HCT116 (cell line): ENCODE measurements at regions not wholly inside any gene's neighbourhood (a gene's known extent, or its start where the extent isn't known, plus 50 kb on each side); places are given as distances from the start of the nearest gene placed in this dataset.

ENCODE experiments used
- ATAC-seq: fragments of 200-7000 bp; cut with Tn5 transposase; 2 replicates; pipeline ENCODE4 v1.9.1; 2020; ENCODE audit warnings: mild to moderate bottlenecking, moderate library complexity
- BruUV-seq: library from RNA; stranded (reverse); fragments of 400-500 nt; replicated peaks from 2 replicates; lab custom pipeline; 2021; lab: Mats Ljungman, UMichigan
- CTCF ChIA-PET: fragments of 300-600 bp; sonication (Branson Sonifier 250); formaldehyde crosslinking; loops from one replicate; lab custom pipeline; 2021; ENCODE audit warnings: antibody characterized with exemption; lab: Charles Lee
- POLR2A ChIA-PET: fragments of 300-600, 350-600 bp; sonication (Branson Sonifier 250); formaldehyde crosslinking; loops from one replicate; lab custom pipeline; 2021; ENCODE audit warnings: antibody characterized with exemption; lab: Charles Lee
- RAD21 ChIA-PET, 2 experiments: fragments of 300-600 bp; sonication (Branson Sonifier 250); formaldehyde crosslinking; loops; one replicate each; lab custom pipeline; 2023; ENCODE audit warnings: low total read pairs in 2 of 2; ENCODE audit not compliant: uncharacterized antibody in 2 of 2, unreplicated experiment in 2 of 2, low non-redundant PET in 1 of 2; lab: Charles Lee
- DNase-seq: peaks from one replicate; pipeline ENCODE4 v3.0.0-alpha.2; 2010; ENCODE audit warnings: low read depth, low spot score
- H2AFZ ChIP-seq: fragments of 200-600 bp; shearing (Covaris generic), sonication (generic); 2 replicates; pipeline ENCODE4 v1.6.1; 2017; ENCODE audit warnings: low read depth, mixed run types, mixed read lengths, antibody characterized with exemption, low read length; ENCODE audit not compliant: poor library complexity, severe bottlenecking
- H3K27ac ChIP-seq: 2 replicates; pipeline ENCODE4 v1.5.1; 2012; ENCODE audit warnings: low read depth, low read length
- H3K27me3 ChIP-seq: fragments of 200-600 bp; sonication (generic); 2 replicates; pipeline ENCODE4 v1.6.1; 2016; ENCODE audit warnings: mixed run types, low read length, mixed read lengths; ENCODE audit not compliant: insufficient read depth
- H3K36me3 ChIP-seq, 2 experiments: fragments of 200-500 bp in 1 of 2; fragments of 200-600 bp in 1 of 2; sonication (Bioruptor generic) in 1 of 2; sonication (generic) in 1 of 2; 2 replicates each; pipeline versions ENCODE4 v1.5.1 to v1.6.1; 2014 to 2016; ENCODE audit warnings: low read length in 2 of 2, inconsistent platforms in 1 of 2, mixed read lengths in 1 of 2, mixed run types in 1 of 2; ENCODE audit not compliant: insufficient read depth in 2 of 2, control insufficient read depth in 1 of 2
- H3K4me1 ChIP-seq, 2 experiments: fragments of 200-600 bp in 1 of 2; sonication (generic) in 1 of 2; 2 replicates each; pipeline versions ENCODE4 v1.5.1 to v1.6.1; 2012 to 2017; ENCODE audit warnings: low read length in 2 of 2, inconsistent platforms in 1 of 2, mild to moderate bottlenecking in 1 of 2, mixed read lengths in 1 of 2, mixed run types in 1 of 2, moderate library complexity in 1 of 2; ENCODE audit not compliant: insufficient read depth in 2 of 2, control insufficient read depth in 1 of 2
- H3K4me2 ChIP-seq: fragments of 200-600 bp; sonication (generic); 2 replicates; pipeline ENCODE4 v1.6.1; 2017; ENCODE audit warnings: mixed run types, low read length, mixed read lengths
- H3K4me3 ChIP-seq, 2 experiments: fragments of 200-600 bp in 1 of 2; sonication (generic) in 1 of 2; replicated peaks in 1 of 2; 2 replicates each; pipeline ENCODE4 v1.5.1; 2011 to 2016; ENCODE audit warnings: low read length in 2 of 2, control low read depth in 1 of 2, low read depth in 1 of 2, mild to moderate bottlenecking in 1 of 2, mixed read lengths in 1 of 2, mixed run types in 1 of 2
- H3K79me2 ChIP-seq: fragments of 200-600 bp; sonication (generic); 2 replicates; pipeline ENCODE4 v1.6.1; 2017; ENCODE audit warnings: mild to moderate bottlenecking, mixed run types, low read length, moderate library complexity, mixed read lengths; ENCODE audit not compliant: insufficient read depth
- H3K9ac ChIP-seq: fragments of 200-600 bp; sonication (generic); 2 replicates; pipeline ENCODE4 v1.6.1; 2016; ENCODE audit warnings: low read length, mixed read lengths
- H3K9me2 ChIP-seq: fragments of 200-600 bp; sonication (generic), shearing (Covaris generic); 2 replicates; pipeline ENCODE4 v1.6.1; 2017; ENCODE audit warnings: mixed run types, mild to moderate bottlenecking, moderate library complexity; ENCODE audit not compliant: insufficient read depth
- H3K9me3 ChIP-seq, 2 experiments: fragments of 200-500 bp in 1 of 2; fragments of 200-600 bp in 1 of 2; sonication (Bioruptor generic) in 1 of 2; sonication (generic) in 1 of 2; 2 replicates each; pipeline ENCODE4 v1.6.1; 2014 to 2017; ENCODE audit warnings: low read length in 2 of 2, mixed read lengths in 2 of 2, inconsistent platforms in 1 of 2, low read depth in 1 of 2, mild to moderate bottlenecking in 1 of 2, mixed run types in 1 of 2, moderate library complexity in 1 of 2; ENCODE audit not compliant: control insufficient read depth in 1 of 2, insufficient read depth in 1 of 2
- H4K20me1 ChIP-seq: fragments of 200-600 bp; sonication (generic), shearing (Covaris generic); 2 replicates; pipeline ENCODE4 v1.6.1; 2017; ENCODE audit warnings: mixed run types, mild to moderate bottlenecking, moderate library complexity; ENCODE audit not compliant: insufficient read depth
- EGR1 ChIP-seq: IDR thresholded peaks from 2 replicates; pipeline ENCODE4 v1.6.1; 2012; ENCODE audit warnings: low read depth
- ELF1 ChIP-seq: IDR thresholded peaks from 2 replicates; pipeline ENCODE4 v1.6.1; 2012; ENCODE audit warnings: low read depth, borderline replicate concordance
- EZH2 ChIP-seq: fragments of 200-600 bp; sonication (generic); IDR thresholded peaks from 2 replicates; pipeline ENCODE4 v1.6.1; 2017; ENCODE audit warnings: antibody characterized with exemption, mixed run types
- FOSL1 ChIP-seq: IDR thresholded peaks from 2 replicates; pipeline ENCODE4 v1.6.1; 2012; ENCODE audit warnings: low read depth
- JUND ChIP-seq: IDR thresholded peaks from 2 replicates; pipeline ENCODE4 v1.6.1; 2012
- POLR2A ChIP-seq: IDR thresholded peaks from 2 replicates; pipeline ENCODE4 v1.7.0; 2011; ENCODE audit warnings: borderline replicate concordance; ENCODE audit not compliant: insufficient read depth, insufficient read length; ENCODE audit errors: extremely low read depth
- REST ChIP-seq: IDR thresholded peaks from 2 replicates; pipeline ENCODE4 v1.6.1; 2012; ENCODE audit warnings: low read depth
- TCF7L2 ChIP-seq: IDR thresholded peaks from 2 replicates; pipeline ENCODE4 v1.7.0; 2011; ENCODE audit warnings: borderline replicate concordance, inconsistent platforms; ENCODE audit not compliant: insufficient read depth, insufficient read length; ENCODE audit errors: extremely low read depth
- YY1 ChIP-seq: IDR thresholded peaks from 2 replicates; pipeline ENCODE4 v1.6.1; 2011; ENCODE audit warnings: low read length, low read depth, moderate library complexity, mild to moderate bottlenecking; ENCODE audit not compliant: insufficient replicate concordance; ENCODE audit errors: extremely low read depth
- intact Hi-C: fragments of 100-400 bp; cut with micrococcal nuclease; formaldehyde crosslinking; loops from 2 replicates; pipeline ENCODE4 v1.10.0; 2022
- TF ChIP-seq, protein P1 (sequence below), 3 experiments: fragments of 200-600 bp in 1 of 3; sonication (generic) in 1 of 3; IDR thresholded peaks in 2 of 3; conservative IDR thresholded peaks in 1 of 3; 2 replicates each; pipeline ENCODE4 v1.5.1; 2012 to 2017; ENCODE audit warnings: low read depth in 2 of 3, low read length in 2 of 3, antibody characterized with exemption in 1 of 3, borderline replicate concordance in 1 of 3, control low read depth in 1 of 3, mild to moderate bottlenecking in 1 of 3, mixed read lengths in 1 of 3, mixed run types in 1 of 3, moderate library complexity in 1 of 3; ENCODE audit not compliant: insufficient read depth in 1 of 3

- TF ChIP-seq, protein P1, sequence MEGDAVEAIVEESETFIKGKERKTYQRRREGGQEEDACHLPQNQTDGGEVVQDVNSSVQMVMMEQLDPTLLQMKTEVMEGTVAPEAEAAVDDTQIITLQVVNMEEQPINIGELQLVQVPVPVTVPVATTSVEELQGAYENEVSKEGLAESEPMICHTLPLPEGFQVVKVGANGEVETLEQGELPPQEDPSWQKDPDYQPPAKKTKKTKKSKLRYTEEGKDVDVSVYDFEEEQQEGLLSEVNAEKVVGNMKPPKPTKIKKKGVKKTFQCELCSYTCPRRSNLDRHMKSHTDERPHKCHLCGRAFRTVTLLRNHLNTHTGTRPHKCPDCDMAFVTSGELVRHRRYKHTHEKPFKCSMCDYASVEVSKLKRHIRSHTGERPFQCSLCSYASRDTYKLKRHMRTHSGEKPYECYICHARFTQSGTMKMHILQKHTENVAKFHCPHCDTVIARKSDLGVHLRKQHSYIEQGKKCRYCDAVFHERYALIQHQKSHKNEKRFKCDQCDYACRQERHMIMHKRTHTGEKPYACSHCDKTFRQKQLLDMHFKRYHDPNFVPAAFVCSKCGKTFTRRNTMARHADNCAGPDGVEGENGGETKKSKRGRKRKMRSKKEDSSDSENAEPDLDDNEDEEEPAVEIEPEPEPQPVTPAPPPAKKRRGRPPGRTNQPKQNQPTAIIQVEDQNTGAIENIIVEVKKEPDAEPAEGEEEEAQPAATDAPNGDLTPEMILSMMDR (IDR thresholded peaks at IDR 0.05 in 2 of 3, conservative IDR thresholded peaks at IDR 0.05 in 1 of 3; ENCODE audit: borderline replicate concordance in 1 of 3, insufficient read depth in 1 of 3, low read depth in 2 of 3, low read length in 2 of 3) = no peak
- TF ChIP-seq POLR2A = no peak
- TF ChIP-seq EZH2 = no peak
- no peak for TF ChIP-seq TCF7L2
- no peak for TF ChIP-seq JUND
These were observed 359.9 kb downstream of the ETS1 start (continued) for GRCh38 chr11:128227466-128227865.

DNA sequence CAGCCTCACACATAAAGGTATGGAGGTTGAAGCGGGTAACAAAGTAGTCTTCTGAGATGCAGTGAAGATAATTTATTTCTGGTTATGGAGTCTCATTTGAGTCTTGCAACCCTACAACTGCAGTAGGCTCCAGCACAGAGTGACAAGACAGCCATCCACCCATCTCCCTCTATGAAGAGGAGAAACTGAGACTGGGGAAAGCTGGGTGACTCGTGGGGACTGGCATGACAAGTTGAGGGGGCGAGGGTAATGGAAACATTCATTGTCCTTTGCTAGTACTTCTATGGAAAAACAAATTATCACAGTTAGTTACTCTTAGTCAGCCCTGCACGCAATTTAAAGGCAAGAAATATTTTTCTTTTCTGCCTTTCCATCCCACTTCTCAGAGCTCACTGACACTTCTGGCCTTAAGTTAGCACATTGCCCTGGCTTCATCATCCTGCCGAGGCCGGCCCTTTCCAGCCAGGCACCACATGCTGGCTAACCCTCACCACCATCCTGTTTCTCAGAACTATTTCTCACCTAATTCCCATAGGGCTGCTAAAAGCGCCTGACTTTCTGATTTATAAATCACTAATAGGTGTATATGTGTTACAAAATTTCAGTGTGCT lies 361.1 kb downstream of the ETS1 start:
- Histone ChIP-seq H4K20me1 (no peaks in the 10 kb centered on the region; the same call in 1 of the 2 replicates), H3K9me2 (no peaks in the 10 kb centered on the region), H3K4me3 (no peak overlapping the region), H3K27ac (no peak overlapping the region), H3K36me3 (no peaks in the 10 kb centered on the region), H3K27me3 (no peaks in the 10 kb centered on the region), H3K4me1 (no peaks in the 10 kb centered on the region), H3K79me2 (no peaks in the 10 kb centered on the region), H3K9ac (no peak overlapping the region), H2AFZ (no peak overlapping the region), H3K4me2 (no peak overlapping the region), H3K9me3 (no peaks in the 10 kb centered on the region)
- ChIA-PET POLR2A (no interaction called here), RAD21 (no interaction called here), CTCF (no interaction called here)
- no TSS peak for BruUV-seq
- ATAC-seq (no peak), DNase-seq (no peak)
- intact Hi-C loops = no loop called here
- TF ChIP-seq POLR2A (no peak), REST (no peak), EGR1 (no peak), ELF1 (no peak), YY1 (no peak), FOSL1 (no peak)
- TF ChIP-seq, protein P1 (IDR thresholded peaks at IDR 0.05 in 2 of 3, conservative IDR thresholded peaks at IDR 0.05 in 1 of 3; ENCODE audit: borderline replicate concordance in 1 of 3, insufficient read depth in 1 of 3, low read depth in 2 of 3, low read length in 2 of 3) = no peak
